Activated naive CD8-positive, alpha-beta T cell (primary cell): ENCODE measurements at regions not wholly inside any gene's neighbourhood (a gene's known extent, or its start where the extent isn't known, plus 50 kb on each side); places are given as distances from the start of the nearest gene placed in this dataset.
"Not testable (repeated sequence)": the region's sequence is repeated elsewhere in the genome, so short reads cannot be mapped to it uniquely, and the experiment has no call there.

ENCODE experiments used
- H3K27ac Mint-ChIP-seq: one replicate; pipeline ENCODE4 v1.8.0; 2021; ENCODE audit warnings: mixed read lengths
- H3K27me3 Mint-ChIP-seq: one replicate; pipeline ENCODE4 v1.8.0; 2021; ENCODE audit warnings: mixed read lengths
- H3K36me3 Mint-ChIP-seq: one replicate; pipeline ENCODE4 v1.8.0; 2021; ENCODE audit warnings: mixed read lengths
- H3K4me1 Mint-ChIP-seq: one replicate; pipeline ENCODE4 v1.8.0; 2021; ENCODE audit warnings: low read depth, mixed read lengths
- H3K4me3 Mint-ChIP-seq: one replicate; pipeline ENCODE4 v1.8.0; 2021; ENCODE audit warnings: mild to moderate bottlenecking, mixed read lengths
- H3K9me3 Mint-ChIP-seq: one replicate; pipeline ENCODE4 v1.8.0; 2021; ENCODE audit warnings: low read depth, mixed read lengths

DNA sequence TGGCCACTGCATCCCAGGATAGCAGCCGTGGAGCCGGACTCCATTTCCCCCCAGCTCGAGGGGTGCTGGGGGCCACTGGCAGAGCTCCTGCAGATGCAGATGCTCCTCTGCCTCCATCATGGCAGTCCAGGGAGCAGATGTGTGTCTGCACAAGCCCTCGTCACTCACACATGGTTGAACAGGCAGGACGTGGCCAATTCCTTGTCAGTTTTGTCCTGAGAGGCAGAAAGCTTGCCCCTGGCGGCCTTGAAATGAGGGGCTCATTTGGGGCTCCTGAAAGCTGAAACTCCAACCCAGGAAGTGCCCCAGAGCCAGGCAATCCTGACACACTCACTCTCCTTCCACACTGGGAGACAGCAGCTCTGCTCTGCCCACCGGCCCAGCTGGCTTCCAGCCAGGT, 100.9 kb upstream of the C14orf180 start:
- no peak overlapping the region for H3K27ac Mint-ChIP-seq
- peaks cover 6% of the 10 kb centered on the region for H3K9me3 Mint-ChIP-seq
- no peaks in the 10 kb centered on the region for H3K4me1 Mint-ChIP-seq
- peaks cover 12% of the 10 kb centered on the region for H3K27me3 Mint-ChIP-seq
- no peak overlapping the region for H3K4me3 Mint-ChIP-seq
- H3K36me3 Mint-ChIP-seq: peaks cover 6% of the 10 kb centered on the region

DNA sequence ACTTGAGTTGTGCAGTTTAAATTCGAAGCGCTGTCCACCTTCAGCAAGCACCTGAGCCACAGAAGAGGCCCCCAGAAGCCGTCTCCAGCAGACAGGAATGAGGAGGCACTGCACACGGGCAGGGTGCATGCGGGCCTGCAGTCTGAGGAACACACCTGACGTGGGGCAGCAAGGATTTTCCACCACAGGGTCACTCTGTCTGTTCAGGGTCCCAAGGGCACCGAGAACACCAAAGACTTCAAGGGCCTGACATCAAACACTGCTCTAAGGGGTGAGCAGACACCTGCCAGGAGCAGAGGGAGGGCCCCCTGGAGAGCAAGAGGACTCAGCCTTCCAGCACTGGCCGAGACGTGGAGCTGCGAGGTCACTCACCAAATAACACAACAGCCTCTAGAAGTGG, 99.7 kb upstream of the C14orf180 start:
- Mint-ChIP-seq H3K4me3 (no peak overlapping the region), H3K27ac (no peak overlapping the region), H3K9me3 (peaks cover 6% of the 10 kb centered on the region), H3K27me3 (peaks cover 11% of the 10 kb centered on the region), H3K4me1 (no peaks in the 10 kb centered on the region), H3K36me3 (peaks cover 6% of the 10 kb centered on the region)

DNA sequence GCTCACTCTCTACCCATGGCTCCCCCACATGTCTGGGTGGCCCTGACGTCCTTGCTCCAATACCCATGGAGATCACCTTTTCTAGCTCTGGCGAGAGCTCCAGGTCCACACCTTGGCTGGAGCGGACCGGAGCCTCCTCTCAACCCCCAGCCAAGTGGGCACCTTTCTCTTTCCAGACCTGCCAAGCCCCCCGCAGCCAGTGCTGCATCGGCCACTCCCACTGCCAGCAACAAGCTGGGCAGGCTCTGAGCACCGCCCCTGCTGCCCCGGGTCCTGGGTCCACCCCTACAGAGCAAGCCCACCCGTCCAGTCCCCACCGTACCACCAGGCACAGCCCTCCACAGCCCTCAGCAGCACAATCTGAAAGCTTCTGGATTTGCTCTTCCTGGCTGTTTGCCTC, 98.2 kb upstream of the C14orf180 start:
- peaks cover 6% of the 10 kb centered on the region for H3K9me3 Mint-ChIP-seq
- H3K4me1 Mint-ChIP-seq: no peaks in the 10 kb centered on the region
- H3K36me3 Mint-ChIP-seq: peaks cover 6% of the 10 kb centered on the region
- no peak overlapping the region for H3K27ac Mint-ChIP-seq
- no peak overlapping the region for H3K4me3 Mint-ChIP-seq
- H3K27me3 Mint-ChIP-seq: peaks cover 13% of the 10 kb centered on the region

DNA sequence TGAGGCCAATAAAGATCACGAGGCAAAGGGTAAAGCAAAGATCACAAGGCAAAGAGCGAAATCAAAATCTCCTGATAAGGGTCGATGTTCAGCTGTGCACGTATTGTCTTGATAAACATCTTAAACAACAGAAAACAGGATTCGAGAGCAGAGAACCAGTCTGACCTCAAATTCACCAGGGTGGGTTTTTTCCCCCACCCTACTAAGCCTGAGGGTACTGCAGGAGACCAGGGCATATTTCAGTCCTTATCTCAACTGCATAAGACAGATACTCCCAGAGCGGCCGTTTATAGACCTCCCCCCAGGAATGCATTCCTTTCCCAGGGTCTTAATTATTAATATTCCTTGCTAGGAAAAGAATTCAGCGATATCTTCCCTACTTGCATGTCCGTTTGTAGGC, 97.5 kb upstream of the C14orf180 start:
- not testable (repeated sequence) for H3K9me3 Mint-ChIP-seq, H3K4me1 Mint-ChIP-seq, H3K27ac Mint-ChIP-seq, H3K36me3 Mint-ChIP-seq, H3K4me3 Mint-ChIP-seq
- H3K27me3 Mint-ChIP-seq: peaks cover 16% of the 10 kb centered on the region

DNA sequence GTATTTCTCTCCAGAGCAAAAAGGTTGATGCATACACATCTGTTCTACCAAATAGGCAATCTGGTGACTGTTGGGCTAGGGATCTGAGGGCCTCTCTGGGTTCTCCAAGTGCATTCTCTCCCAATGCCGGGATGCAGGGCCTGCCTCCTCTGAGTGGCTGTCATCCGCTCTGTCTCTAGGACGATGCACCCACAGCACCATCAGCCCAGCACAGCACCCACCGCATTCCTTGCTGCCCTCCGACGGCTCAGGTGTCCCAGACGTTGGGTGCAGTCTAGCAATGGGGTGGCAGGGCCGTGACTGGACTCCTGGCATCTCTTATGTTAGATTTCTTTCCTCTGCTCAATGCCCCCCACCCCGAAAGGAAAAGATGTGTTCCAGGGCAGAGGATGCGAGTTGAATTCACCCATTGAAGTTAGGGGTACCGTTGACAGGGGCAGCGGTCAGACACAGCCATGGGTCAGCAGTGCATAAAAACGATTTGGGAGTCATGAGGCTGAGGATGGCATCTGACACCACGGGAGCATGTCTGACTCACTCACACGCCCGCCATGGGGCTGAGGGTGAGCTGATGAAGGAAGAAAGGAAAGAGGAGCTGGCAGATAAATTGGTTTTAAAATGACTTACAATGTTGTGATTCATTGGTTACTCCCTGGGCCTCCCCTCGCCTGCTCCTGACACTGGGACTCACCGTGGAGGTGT, 93.2 kb upstream of the C14orf180 start:
- Mint-ChIP-seq H3K4me3 (no peak overlapping the region), H3K27me3 (peaks cover 17% of the 10 kb centered on the region), H3K9me3 (peaks cover 6% of the 10 kb centered on the region), H3K36me3 (peaks cover 6% of the 10 kb centered on the region), H3K27ac (no peak overlapping the region), H3K4me1 (no peaks in the 10 kb centered on the region)

DNA sequence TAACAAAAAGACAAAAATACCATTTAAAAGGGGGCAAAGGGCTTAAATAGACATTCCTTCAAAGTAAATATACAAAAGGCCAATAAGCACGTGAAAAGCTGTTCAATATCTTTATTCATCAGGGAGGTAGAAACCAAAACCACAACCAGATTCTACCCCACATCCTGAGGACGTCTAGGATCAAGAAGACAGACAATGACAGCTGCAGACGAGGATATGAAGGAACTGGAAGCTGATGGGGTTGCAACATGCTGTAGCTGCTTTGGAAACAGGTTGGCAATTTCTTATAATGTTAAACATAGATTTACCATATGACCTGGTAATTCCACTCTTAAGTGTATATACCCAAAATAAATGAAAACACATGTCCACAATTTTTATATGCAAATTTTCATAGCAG, 85.1 kb upstream of the C14orf180 start:
- H3K27me3 Mint-ChIP-seq: no peaks in the 10 kb centered on the region
- no peak overlapping the region for H3K27ac Mint-ChIP-seq
- peaks cover 12% of the 10 kb centered on the region for H3K4me1 Mint-ChIP-seq
- peaks cover 4% of the 10 kb centered on the region for H3K36me3 Mint-ChIP-seq
- peaks cover 7% of the 10 kb centered on the region for H3K9me3 Mint-ChIP-seq
- H3K4me3 Mint-ChIP-seq: no peak overlapping the region

DNA sequence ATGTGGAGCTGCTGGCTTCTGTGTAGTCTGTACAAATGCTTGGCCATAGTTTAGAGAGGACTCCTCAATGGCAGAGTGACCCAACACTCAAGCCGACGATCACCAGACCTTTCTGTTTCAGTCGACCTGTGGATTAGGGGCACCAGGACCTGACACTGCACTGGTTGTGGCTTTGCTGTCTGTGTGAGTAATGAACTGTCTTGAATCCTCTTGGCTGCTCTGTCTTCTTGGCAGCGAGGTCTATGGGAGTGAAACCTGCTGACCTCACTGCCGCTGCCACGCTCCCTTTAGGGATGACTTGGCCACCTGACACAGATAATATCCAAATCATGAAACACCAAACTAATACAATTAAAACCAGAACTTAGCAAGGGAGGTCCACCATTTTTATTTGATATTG, 83.5 kb upstream of the C14orf180 start:
- H3K27me3 Mint-ChIP-seq: no peaks in the 10 kb centered on the region
- H3K36me3 Mint-ChIP-seq: peaks cover 4% of the 10 kb centered on the region
- H3K4me1 Mint-ChIP-seq: peaks cover 12% of the 10 kb centered on the region
- H3K9me3 Mint-ChIP-seq: peaks cover 7% of the 10 kb centered on the region
- H3K27ac Mint-ChIP-seq: no peak overlapping the region
- no peak overlapping the region for H3K4me3 Mint-ChIP-seq

DNA sequence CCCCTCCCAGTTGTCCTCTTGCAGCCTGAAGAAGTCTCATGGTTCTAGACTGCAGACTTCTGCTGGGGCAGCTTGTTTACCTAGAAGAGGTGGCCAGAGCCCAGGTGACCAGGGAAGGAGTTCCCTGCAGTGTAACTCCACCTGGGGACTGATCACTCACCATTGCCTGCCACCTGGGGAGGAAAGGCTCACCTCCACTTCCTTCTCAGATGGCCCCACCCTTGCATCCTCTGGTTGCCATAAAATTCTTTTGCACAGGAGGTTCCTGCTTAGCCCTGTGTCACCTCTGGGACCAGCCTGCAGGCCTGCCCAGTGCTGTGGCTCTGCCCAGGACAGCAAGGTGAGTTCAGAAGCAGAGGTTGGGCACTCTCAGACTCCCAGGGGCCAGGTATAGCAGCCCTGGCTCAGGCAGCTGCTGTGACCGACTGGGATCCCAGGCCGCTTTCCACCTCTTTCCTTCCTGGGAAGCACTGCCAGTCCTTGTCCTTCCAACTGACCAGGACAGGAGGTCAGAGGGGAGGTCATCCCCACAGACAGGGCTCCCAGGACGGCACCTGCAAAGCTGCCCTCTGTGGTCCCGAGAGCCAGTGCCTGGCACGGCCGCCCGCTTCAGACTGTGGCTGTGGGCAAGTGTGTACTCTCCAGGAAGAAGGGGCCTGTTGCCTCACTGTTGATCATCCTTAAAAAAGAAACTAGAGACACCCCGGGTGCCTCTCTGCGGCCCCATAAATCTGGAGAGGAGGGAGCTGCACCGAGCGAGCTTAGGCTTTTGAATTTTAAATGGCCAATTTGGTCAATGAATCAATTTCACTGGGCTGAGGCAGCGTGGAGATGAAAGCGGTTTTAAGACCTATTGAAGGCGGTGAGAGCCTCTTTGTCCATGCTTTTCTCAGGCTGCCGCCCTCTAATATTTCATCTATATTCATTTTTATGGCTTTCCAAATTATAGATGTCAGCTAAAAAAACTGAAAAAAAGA, 79.5 kb upstream of the C14orf180 start:
- no peaks in the 10 kb centered on the region for H3K4me1 Mint-ChIP-seq
- H3K27ac Mint-ChIP-seq: no peak overlapping the region
- no peaks in the 10 kb centered on the region for H3K27me3 Mint-ChIP-seq
- H3K4me3 Mint-ChIP-seq: no peak overlapping the region
- peaks cover 17% of the 10 kb centered on the region for H3K9me3 Mint-ChIP-seq
- H3K36me3 Mint-ChIP-seq: peaks cover 4% of the 10 kb centered on the region

DNA sequence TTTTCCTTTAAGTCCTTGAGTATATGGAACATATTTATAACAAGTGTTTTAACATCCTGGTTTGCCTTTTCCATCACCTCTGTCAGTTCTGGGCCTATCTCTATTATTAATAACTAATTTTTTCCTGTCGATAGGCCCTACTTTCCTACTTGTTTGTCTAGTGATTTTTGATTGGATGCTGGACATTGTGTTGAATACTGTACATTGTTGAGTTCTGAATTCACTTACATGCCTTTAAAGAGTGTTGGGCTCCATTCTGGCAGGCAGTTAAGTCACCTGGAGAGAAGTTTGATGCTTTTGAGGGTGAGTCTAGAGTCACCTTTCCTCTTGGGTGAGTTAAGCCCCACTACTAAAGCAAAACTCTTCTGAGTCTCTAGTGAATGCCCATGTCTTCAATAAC, 77.5 kb upstream of the C14orf180 start:
- Mint-ChIP-seq H3K36me3 (no peaks in the 10 kb centered on the region), H3K4me3 (no peak overlapping the region), H3K4me1 (no peaks in the 10 kb centered on the region)

DNA sequence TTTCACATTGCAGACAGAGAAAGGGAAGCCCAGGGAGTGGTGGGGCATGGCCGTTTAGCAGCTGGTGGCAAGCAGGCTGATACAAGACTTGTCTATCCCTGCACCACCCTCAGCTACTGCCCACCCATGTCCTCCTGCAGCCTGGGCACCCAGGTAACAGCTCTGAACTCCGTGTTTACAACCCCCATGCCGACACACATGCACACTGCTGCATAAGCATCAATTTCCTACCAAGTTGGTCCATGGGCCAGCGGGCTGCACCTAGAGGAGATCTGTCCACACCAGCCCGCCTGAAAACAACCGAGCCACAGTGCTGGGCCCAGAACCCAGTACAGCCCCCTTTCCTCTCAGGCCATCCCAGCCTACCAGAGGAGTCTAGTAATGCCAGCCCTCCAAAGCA, 75.9 kb upstream of the C14orf180 start:
- no peak overlapping the region for H3K4me3 Mint-ChIP-seq
- H3K36me3 Mint-ChIP-seq: no peaks in the 10 kb centered on the region
- H3K4me1 Mint-ChIP-seq: no peaks in the 10 kb centered on the region
- no peak overlapping the region for H3K27ac Mint-ChIP-seq
- H3K9me3 Mint-ChIP-seq: peaks cover 14% of the 10 kb centered on the region
- H3K27me3 Mint-ChIP-seq: peaks cover 3% of the 10 kb centered on the region

More for the DNA sequence above, 77.5 kb upstream of the C14orf180 start:
- Mint-ChIP-seq H3K27me3 (no peaks in the 10 kb centered on the region), H3K9me3 (peaks cover 14% of the 10 kb centered on the region), H3K27ac (no peak overlapping the region)

DNA sequence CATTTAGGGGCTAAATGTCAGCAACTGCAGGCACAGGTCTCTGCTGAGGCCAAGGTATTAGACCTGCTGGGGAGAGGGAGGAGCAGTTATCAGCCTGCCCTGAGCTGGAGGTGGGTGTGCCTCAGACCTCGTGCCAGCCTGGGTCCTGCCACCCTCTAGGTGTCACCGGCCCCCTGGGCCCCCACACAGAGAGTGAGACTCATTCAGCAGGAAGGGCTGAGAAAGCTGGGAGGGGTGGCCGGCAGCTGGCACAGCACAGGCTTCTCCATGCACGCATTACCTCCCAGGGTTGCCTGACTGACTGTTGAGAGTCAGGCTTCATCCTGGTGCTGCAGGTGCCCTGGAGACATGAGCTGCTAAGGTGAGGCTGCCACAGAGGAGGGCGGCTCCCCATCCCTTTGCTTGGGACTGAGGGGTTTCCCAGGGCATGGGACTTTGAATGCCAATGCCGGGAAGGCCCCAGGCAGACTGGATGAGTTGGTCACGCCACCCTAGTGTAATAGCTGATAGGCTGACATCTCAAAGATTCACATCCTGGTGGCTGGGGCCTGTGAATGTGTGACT, 75.3 kb upstream of the C14orf180 start:
- Mint-ChIP-seq H3K27ac (no peak overlapping the region), H3K4me1 (no peaks in the 10 kb centered on the region)

DNA sequence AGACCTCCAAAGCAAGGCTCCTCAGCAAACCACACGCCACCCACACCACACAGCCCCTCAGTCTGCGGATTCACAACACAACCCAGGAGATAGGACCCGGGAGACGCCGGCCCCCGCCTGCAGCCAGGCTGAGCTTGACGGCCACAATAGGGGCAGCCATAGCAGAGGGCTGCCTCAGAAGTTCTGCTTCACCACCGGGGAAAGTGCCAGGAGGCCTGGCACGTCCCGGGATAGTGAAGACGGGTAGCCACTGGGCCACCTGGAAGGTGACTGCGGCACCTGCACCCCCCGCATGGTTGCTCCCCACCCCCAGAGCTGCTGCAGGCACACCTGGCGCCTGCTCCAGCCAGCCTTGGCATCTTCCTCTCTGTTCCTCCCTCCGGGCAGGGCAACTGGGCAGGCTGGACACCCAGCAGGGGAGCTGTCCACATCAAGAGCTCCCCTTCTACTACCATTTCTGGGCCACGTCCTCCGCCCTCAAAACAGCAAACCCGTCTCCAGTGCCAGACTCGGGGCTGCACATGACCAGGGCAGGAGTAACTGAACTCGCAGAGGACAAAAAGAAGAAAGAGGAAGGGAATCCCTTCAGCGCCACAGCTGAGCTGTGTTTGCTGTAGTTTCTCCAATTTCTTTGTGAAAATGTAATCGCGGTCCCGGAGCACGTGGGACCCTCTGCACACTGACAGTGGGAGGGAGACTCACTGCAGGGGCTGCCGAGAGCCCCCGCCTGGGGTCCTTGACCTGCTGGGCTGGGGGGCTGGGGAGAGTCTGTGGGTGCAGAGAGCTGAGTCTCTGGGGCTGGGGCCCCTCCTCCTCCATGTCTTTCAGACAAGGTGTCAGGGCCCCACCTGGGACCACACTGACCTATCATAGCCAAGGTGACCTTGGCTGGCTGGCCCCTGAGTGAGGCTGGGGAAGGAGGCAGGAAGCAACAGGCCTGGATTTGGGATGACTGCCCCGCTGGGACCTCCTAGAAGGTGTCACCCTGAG, 74.2 kb upstream of the C14orf180 start:
- no peaks in the 10 kb centered on the region for H3K36me3 Mint-ChIP-seq
- H3K27me3 Mint-ChIP-seq: peaks cover 3% of the 10 kb centered on the region
- no peaks in the 10 kb centered on the region for H3K4me1 Mint-ChIP-seq
- no peak overlapping the region for H3K4me3 Mint-ChIP-seq
- H3K9me3 Mint-ChIP-seq: peaks cover 14% of the 10 kb centered on the region
- no peak overlapping the region for H3K27ac Mint-ChIP-seq

More for the DNA sequence above, 75.3 kb upstream of the C14orf180 start:
- Mint-ChIP-seq H3K36me3 (no peaks in the 10 kb centered on the region), H3K4me3 (no peak overlapping the region), H3K9me3 (peaks cover 14% of the 10 kb centered on the region), H3K27me3 (peaks cover 3% of the 10 kb centered on the region)

DNA sequence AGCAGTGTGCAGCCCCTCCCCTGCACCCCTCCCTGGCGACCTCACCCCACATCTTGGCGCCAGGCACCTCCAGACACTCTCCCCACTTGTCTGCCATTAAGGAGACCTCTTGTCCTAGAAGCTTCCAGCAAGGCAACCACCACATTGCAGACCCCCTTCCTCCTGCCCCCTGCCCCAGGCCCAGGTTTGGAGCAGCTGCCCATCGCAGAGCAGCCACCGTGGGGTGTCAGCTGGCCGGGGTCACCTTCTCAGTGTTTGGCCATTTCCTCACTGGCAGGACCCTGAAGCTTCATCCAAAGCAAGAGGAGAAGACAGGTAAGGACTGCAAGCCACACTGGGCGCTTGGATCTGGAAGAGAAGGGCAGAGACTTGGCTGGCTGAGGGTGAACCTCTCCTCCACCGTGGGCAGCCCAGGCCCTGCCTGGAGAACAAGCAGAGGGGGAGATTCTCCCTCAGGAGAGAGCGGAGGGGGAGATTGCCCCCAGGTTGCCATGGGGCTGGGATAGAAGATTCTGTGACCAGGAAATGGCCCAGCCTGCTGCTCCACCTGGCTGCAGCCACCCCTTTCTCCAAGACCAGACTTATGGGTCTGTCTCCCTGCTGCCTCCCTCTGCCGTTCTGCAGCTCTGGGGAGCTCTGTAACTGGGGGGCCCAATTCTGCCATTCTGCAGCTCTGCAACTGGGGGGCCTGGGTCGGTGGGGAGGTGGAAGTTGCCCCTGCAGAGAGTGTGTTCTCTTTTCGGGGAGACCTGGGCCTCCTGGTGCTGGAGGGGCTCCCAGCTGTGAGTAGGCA, 72.9 kb upstream of the C14orf180 start:
- no peaks in the 10 kb centered on the region for H3K36me3 Mint-ChIP-seq

DNA sequence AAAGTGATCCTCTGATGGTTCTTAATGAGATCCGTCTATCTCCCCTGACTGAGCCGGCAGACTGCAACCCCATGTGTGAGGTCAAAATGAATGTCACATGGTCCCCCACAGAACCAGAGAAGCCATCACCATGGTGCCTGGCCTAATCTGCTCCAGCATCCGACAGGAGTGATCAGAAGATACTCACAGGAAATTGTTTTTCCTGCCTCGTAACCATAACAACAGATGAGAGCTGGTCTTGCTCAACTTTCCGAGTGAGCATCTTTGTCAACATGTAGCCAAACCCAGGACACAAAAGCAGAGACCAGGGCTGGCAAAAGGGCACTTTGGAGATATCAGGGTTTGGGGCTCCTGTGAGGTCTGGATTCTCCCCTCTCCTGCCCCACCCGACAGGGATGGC, 72.1 kb upstream of the C14orf180 start:
- Mint-ChIP-seq H3K4me3 (no peak overlapping the region), H3K9me3 (peaks cover 4% of the 10 kb centered on the region), H3K36me3 (no peaks in the 10 kb centered on the region), H3K27me3 (peaks cover 3% of the 10 kb centered on the region), H3K4me1 (no peaks in the 10 kb centered on the region), H3K27ac (no peak overlapping the region)

More for the DNA sequence above, 72.9 kb upstream of the C14orf180 start:
- H3K9me3 Mint-ChIP-seq: peaks cover 12% of the 10 kb centered on the region
- no peak overlapping the region for H3K4me3 Mint-ChIP-seq
- H3K4me1 Mint-ChIP-seq: no peaks in the 10 kb centered on the region
- H3K27me3 Mint-ChIP-seq: peaks cover 3% of the 10 kb centered on the region
- no peak overlapping the region for H3K27ac Mint-ChIP-seq
